Type B pancreatic cell (in vitro differentiated cells): ENCODE measurements at regions not wholly inside any gene's neighbourhood (a gene's known extent, or its start where the extent isn't known, plus 50 kb on each side); places are given as distances from the start of the nearest gene placed in this dataset.

Experiments
- DNase-seq: peaks from one replicate; pipeline ENCODE4 v3.0.0; 2021; ENCODE audit warnings: mixed read lengths; ENCODE audit not compliant: unreplicated experiment; ENCODE audit errors: extremely low spot score
- H3K27ac Mint-ChIP-seq: 2 replicates; pipeline ENCODE4 v1.8.0; 2021; ENCODE audit warnings: mild to moderate bottlenecking, mixed read lengths
- H3K27me3 Mint-ChIP-seq: 2 replicates; pipeline ENCODE4 v1.8.0; 2021; ENCODE audit warnings: mixed read lengths
- H3K36me3 Mint-ChIP-seq: 2 replicates; pipeline ENCODE4 v1.8.0; 2021; ENCODE audit warnings: mixed read lengths
- H3K4me1 Mint-ChIP-seq: one replicate; pipeline ENCODE4 v1.8.0; 2021; ENCODE audit warnings: mixed read lengths; ENCODE audit not compliant: unreplicated experiment
- H3K4me3 Mint-ChIP-seq: 2 replicates; pipeline ENCODE4 v1.8.0; 2021; ENCODE audit warnings: mild to moderate bottlenecking, mixed read lengths
- H3K9me3 Mint-ChIP-seq: 2 replicates; pipeline ENCODE4 v1.8.0; 2021; ENCODE audit warnings: mixed read lengths
- CTCF ChIP-seq: fragments of 200-600 bp; sonication (generic); conservative IDR thresholded peaks from 2 replicates; pipeline ENCODE4 v1.5.0; 2021; ENCODE audit warnings: antibody characterized with exemption, mild to moderate bottlenecking

- Mint-ChIP-seq H3K27me3 (peaks cover 3% of the 10 kb centered on the region), H3K4me3 (no peak overlapping the region), H3K36me3 (no peaks in the 10 kb centered on the region), H3K27ac (no peak overlapping the region), H3K4me1 (peaks cover 39% of the 10 kb centered on the region), H3K9me3 (no peaks in the 10 kb centered on the region)
- DNase-seq = no peak
- no peak for TF ChIP-seq CTCF
These were observed 615.0 kb downstream of the ZNF608 start for GRCh38 chr5:124131466-124131865.

- no peaks in the 10 kb centered on the region for H3K9me3 Mint-ChIP-seq
- no peak overlapping the region for H3K4me3 Mint-ChIP-seq
- peaks cover 45% of the 10 kb centered on the region for H3K4me1 Mint-ChIP-seq
- DNase-seq = no peak
- no peak overlapping the region for H3K27ac Mint-ChIP-seq
- H3K36me3 Mint-ChIP-seq = no peaks in the 10 kb centered on the region
- no peak for TF ChIP-seq CTCF
- peaks cover 3% of the 10 kb centered on the region for H3K27me3 Mint-ChIP-seq
These were observed 615.6 kb downstream of the ZNF608 start for GRCh38 chr5:124130816-124131215.

GRCh38 chr5:124128867-124129266 lies 616.9 kb downstream of the CSNK1G3 start:
- no peak for TF ChIP-seq CTCF
- Mint-ChIP-seq H3K27ac (no peak overlapping the region), H3K4me1 (peaks cover 61% of the 10 kb centered on the region), H3K9me3 (no peaks in the 10 kb centered on the region), H3K27me3 (peaks cover 3% of the 10 kb centered on the region), H3K36me3 (no peaks in the 10 kb centered on the region), H3K4me3 (no peak overlapping the region)
- no peak for DNase-seq

- no peak for TF ChIP-seq CTCF
- H3K4me1 Mint-ChIP-seq = peaks cover 55% of the 10 kb centered on the region
- H3K4me3 Mint-ChIP-seq = no peak overlapping the region
- no peaks in the 10 kb centered on the region for H3K36me3 Mint-ChIP-seq
- no peaks in the 10 kb centered on the region for H3K9me3 Mint-ChIP-seq
- no peak for DNase-seq
- no peak overlapping the region for H3K27ac Mint-ChIP-seq
- H3K27me3 Mint-ChIP-seq = peaks cover 3% of the 10 kb centered on the region
These were observed 614.7 kb downstream of the CSNK1G3 start for GRCh38 chr5:124126504-124127217.

- Mint-ChIP-seq H3K27ac (no peak overlapping the region), H3K9me3 (peaks cover 11% of the 10 kb centered on the region), H3K36me3 (no peaks in the 10 kb centered on the region), H3K4me1 (peaks cover 43% of the 10 kb centered on the region), H3K4me3 (no peak overlapping the region), H3K27me3 (peaks cover 1% of the 10 kb centered on the region)
- DNase-seq = no peak
- TF ChIP-seq CTCF = no peak
These were observed 612.8 kb downstream of the CSNK1G3 start for GRCh38 chr5:124124711-124125229.
